ENCODE measurements at regions not wholly inside any gene's neighbourhood (a gene's known extent, or its start where the extent isn't known, plus 50 kb on each side); places are given as distances from the start of the nearest gene placed in this dataset.

- TF ChIP-seq SP1 (IDR thresholded peaks at IDR 0.05), result no peak
- no peak for TF ChIP-seq FOXM1 (IDR thresholded peaks at IDR 0.05; ENCODE audit: borderline replicate concordance)
- no peak for TF ChIP-seq BHLHE40 (IDR thresholded peaks at IDR 0.05; ENCODE audit: borderline replicate concordance)
- no peak for TF ChIP-seq SUZ12 (IDR thresholded peaks at IDR 0.05)
- no peak for TF ChIP-seq ARNT (IDR thresholded peaks at IDR 0.05)
- TF ChIP-seq L3MBTL2 (conservative IDR thresholded peaks at IDR 0.05), result no peak
- no peak for TF ChIP-seq FOXA1 (IDR thresholded peaks at IDR 0.05)
- TF ChIP-seq NFRKB (IDR thresholded peaks at IDR 0.05), result no peak
- TF ChIP-seq TARDBP (IDR thresholded peaks at IDR 0.05), result no peak
Observed at GRCh38 chr2:609449-609848, 67.8 kb downstream of the TMEM18 start.

All from HEK293T (cell line).